Coronary artery (tissue), 2 donors: ENCODE measurements at regions not wholly inside any gene's neighbourhood (a gene's known extent, or its start where the extent isn't known, plus 50 kb on each side); places are given as distances from the start of the nearest gene placed in this dataset.

Experiments
- DNase-seq: peaks from one replicate; pipeline ENCODE4 v3.0.0-alpha.2; 2017; ENCODE audit warnings: low spot score
- H3K27ac ChIP-seq, 2 donors: fragments of 200-600 bp; sonication (generic); one replicate each; pipeline ENCODE4 v1.5.1; 2016 to 2019
- H3K4me3 ChIP-seq: fragments of 200-600 bp; sonication (generic); 2 replicates; pipeline ENCODE4 v1.5.1; 2016; ENCODE audit warnings: mild to moderate bottlenecking, moderate library complexity
- TF ChIP-seq, protein P1 (sequence below): fragments of 200-600 bp; sonication (generic); IDR thresholded peaks from one replicate; pipeline ENCODE4 v1.5.1; 2019; ENCODE audit warnings: antibody characterized with exemption

DNA sequence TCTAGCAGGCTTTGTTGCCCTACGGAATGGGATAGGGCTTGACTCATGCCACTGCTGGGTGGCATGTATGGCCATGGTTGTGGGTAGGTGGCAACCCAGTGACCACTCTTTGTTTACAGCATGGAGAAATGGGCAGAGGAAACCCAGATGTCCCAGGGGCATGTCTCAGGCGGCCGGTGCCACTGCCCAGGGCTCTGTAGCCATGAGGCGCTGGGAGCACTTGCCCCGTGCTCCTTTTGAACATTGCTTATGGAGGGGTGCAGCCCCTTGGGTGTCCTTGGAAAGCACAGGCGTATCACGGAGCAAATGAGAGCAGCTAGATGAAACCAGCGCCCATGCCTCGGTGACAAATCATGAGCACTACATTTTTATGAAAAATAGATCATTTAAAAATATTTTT is 212.5 kb upstream of the ECI2 start:
- DNase-seq = no peak
- no peak overlapping the region for H3K27ac ChIP-seq
- no peak overlapping the region for H3K4me3 ChIP-seq
- TF ChIP-seq, protein P1, sequence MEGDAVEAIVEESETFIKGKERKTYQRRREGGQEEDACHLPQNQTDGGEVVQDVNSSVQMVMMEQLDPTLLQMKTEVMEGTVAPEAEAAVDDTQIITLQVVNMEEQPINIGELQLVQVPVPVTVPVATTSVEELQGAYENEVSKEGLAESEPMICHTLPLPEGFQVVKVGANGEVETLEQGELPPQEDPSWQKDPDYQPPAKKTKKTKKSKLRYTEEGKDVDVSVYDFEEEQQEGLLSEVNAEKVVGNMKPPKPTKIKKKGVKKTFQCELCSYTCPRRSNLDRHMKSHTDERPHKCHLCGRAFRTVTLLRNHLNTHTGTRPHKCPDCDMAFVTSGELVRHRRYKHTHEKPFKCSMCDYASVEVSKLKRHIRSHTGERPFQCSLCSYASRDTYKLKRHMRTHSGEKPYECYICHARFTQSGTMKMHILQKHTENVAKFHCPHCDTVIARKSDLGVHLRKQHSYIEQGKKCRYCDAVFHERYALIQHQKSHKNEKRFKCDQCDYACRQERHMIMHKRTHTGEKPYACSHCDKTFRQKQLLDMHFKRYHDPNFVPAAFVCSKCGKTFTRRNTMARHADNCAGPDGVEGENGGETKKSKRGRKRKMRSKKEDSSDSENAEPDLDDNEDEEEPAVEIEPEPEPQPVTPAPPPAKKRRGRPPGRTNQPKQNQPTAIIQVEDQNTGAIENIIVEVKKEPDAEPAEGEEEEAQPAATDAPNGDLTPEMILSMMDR = no peak

DNA sequence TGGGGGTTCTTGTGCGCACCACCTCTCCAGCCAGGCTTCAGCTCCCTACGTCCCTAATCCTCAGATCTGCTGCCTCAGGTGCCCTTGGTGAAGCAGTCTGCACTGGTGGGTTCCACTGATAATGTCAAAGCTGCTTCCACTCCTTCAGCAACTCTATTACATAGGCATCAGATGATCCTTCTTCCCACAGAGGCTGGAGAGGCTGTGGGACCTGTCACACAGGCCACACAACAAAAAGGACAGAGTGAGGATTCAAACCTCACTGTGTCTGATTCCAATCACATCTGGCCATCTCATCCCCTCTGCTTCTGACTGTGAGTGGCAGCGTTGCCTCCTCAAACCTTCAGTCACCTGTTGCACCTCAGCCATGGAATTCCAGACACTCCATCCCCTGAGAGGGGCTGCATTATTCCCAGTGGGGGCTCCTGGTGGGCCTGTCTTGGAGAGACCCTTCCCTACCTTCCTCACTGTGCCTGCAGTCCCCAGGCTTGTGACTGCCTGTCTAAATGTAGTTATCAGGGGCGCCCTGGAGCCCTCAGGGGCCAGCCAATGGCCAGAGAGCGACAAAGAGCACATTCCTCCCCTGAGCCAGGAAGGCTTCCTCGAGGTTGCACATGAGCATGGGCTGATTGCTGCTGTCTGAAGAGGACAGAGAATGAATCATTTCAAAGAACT is 211.4 kb upstream of the ECI2 start:
- no peak for DNase-seq
- H3K4me3 ChIP-seq = no peak overlapping the region
- no peak overlapping the region for H3K27ac ChIP-seq
- TF ChIP-seq, protein P1 = no peak

DNA sequence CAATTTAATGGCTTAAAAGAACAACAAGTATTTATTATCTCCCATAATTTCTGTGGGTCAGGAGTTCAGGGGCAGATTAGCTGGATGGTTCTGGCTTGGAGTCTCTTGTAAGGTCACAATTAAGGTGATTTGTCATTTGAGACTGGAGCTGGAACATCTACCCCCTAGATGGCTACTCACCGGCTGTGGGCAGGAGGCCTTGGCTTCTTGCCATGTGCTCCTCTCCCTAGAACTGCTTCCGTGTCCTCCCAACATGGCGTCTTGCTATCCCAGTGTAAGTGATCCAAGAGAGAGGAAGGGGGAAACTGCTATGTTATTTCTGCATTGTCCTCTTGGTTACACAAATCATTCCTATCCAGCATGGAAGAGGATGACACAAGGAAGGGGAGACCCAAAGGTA is 210.2 kb upstream of the ECI2 start:
- no peak overlapping the region for H3K4me3 ChIP-seq
- TF ChIP-seq, protein P1 = no peak
- no peak overlapping the region for H3K27ac ChIP-seq

DNA sequence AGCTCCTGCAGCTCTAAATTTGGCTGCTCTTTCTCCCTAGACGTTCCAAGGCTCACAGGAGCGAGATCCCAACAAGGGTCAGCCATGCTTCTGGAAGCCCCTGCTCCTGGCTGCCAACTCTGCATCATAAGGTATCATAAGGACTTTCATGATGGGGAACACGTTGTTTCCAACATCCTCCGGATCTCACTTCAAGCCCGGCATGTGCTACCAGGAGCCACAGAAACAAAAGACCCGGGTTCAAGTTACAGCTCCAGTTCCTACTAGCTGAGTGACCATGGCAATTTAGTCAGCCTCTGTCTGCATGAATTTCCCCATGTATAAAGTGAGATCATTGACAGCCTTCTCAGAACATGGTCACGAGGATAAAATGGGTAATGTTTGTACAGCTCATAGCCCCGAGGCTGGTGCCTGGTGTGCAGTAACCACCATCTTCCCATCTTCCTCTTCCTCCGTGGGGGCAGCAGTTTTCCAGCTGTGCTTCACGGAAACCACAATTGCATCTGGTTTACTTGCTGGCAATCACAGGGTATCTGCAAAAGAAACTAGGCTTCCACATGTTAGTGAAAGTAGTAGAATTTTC is 209.0 kb upstream of the ECI2 start:
- TF ChIP-seq, protein P1 = no peak
- no peak overlapping the region for H3K4me3 ChIP-seq
- no peak overlapping the region for H3K27ac ChIP-seq
- no peak for DNase-seq

More for the DNA sequence above, 210.2 kb upstream of the ECI2 start:
- no peak for DNase-seq

DNA sequence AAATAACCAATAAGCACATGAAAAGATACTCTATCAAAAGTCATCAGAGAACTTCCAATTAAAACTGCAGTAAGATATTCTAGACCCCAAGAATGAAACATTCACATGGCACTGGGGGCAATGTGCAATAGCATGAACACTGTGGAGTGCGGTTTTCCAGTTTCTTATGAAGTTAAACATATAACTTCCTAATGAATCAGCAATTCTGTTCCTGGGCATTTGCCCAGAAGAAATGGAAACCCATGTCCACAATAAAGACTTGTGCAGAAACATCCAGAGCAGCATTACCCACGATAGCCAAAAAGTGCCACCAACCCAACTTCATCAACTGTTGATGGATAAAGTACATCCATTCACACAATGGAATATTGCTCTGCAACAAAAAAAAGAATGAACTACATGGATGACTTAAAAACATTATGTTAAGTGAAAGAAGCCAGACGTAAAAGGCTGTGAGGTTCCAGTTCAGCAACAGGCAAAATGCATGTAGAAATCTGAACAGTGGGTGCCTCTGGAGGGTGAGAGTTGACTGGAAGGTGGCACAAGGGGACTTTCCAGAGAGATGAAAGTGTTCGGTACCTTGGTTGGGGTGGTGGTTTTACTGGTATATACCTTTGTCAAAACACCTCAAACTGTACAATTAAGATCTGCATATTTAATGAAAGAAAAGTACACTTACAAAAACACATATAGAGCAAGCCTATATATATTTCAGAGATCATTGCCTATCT is 207.2 kb upstream of the ECI2 start:
- TF ChIP-seq, protein P1 = no peak
- H3K4me3 ChIP-seq = no peak overlapping the region
- no peak for DNase-seq
- H3K27ac ChIP-seq = no peak overlapping the region

DNA sequence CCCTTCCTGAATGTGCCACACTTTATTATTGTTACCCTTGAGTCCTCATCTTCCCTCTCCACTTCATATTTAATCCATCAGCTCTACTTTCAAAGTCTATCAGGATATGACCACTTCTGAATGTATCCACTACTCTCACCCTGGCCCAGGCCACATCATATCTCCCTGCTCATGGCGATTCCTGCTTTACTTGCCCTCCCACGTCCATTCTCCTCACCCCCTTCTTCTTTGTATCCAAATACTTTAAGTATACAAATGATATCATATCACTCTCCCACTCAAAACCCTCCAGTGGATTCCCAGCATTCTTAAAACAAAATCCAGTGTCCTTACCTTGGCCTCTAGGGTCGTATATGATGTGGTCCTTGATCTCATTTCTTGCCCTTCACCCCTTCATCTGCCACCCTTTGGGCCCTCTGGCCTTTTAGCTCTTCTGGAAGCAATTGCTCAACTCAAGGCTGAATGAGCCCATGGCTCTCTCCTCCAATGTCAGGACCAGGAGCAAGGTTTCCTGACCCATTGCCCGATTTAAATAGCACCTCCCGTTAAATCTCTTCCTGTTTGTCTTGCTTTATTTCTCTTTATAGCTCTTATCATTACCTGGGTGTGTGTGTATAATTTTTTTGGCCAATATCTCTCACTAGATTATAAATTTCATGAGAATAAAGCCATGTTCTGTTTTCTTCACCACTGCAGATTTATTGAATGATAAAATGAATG is 205.9 kb upstream of the ECI2 start:
- TF ChIP-seq, protein P1 = no peak
- no peak for DNase-seq
- no peak overlapping the region for H3K27ac ChIP-seq
- H3K4me3 ChIP-seq = no peak overlapping the region
